T-helper 2 cell treated with Interferon-gamma antibody and Interleukin-4, amounts not matched to agents 100 ng/mL and 5 ng/mL, for 36 hours (primary cell): ENCODE measurements at regions not wholly inside any gene's neighbourhood (a gene's known extent, or its start where the extent isn't known, plus 50 kb on each side); places are given as distances from the start of the nearest gene placed in this dataset.
"Not testable (repeated sequence)": the region's sequence is repeated elsewhere in the genome, so short reads cannot be mapped to it uniquely, and the experiment has no call there.

Experiments used
- intact Hi-C: fragments of 100-400 bp; cut with micrococcal nuclease; formaldehyde crosslinking; loops from one replicate; pipeline ENCODE4 v1.15.1; 2023

GRCh38 chr2:184187421-184187971 is 410.8 kb upstream of the ZNF804A start:
- intact Hi-C loops: no loop called here

- intact Hi-C loops: no loop called here
Observed at GRCh38 chr2:184190725-184191124, 407.6 kb upstream of the ZNF804A start.

- intact Hi-C loops: no loop called here
Observed at GRCh38 chr2:184192649-184193048, 405.7 kb upstream of the ZNF804A start.

GRCh38 chr2:184197413-184197812 is 400.9 kb upstream of the ZNF804A start:
- intact Hi-C loops: no loop called here

- intact Hi-C loops: not testable (repeated sequence)
Observed at GRCh38 chr2:184198791-184199190, 399.5 kb upstream of the ZNF804A start.

- intact Hi-C loops: no loop called here
Observed at GRCh38 chr2:184199274-184199673, 399.1 kb upstream of the ZNF804A start.

- intact Hi-C loops: no loop called here
Observed at GRCh38 chr2:184201246-184201645, 397.1 kb upstream of the ZNF804A start.

GRCh38 chr2:184203661-184204060 is 394.7 kb upstream of the ZNF804A start:
- intact Hi-C loops: no loop called here

GRCh38 chr2:184205048-184205596 is 393.2 kb upstream of the ZNF804A start:
- intact Hi-C loops: no loop called here

- intact Hi-C loops: no loop called here
Observed at GRCh38 chr2:184206045-184206444, 392.3 kb upstream of the ZNF804A start.

GRCh38 chr2:184210329-184210728 is 388.0 kb upstream of the ZNF804A start:
- intact Hi-C loops: no loop called here

- intact Hi-C loops: no loop called here
Observed at GRCh38 chr2:184215745-184216144, 382.6 kb upstream of the ZNF804A start.

GRCh38 chr2:184256611-184257010 is 341.7 kb upstream of the ZNF804A start:
- intact Hi-C loops: no loop called here

GRCh38 chr2:184261331-184261730 is 337.0 kb upstream of the ZNF804A start:
- intact Hi-C loops: no loop called here

- intact Hi-C loops: no loop called here
Observed at GRCh38 chr2:184261818-184262217, 336.5 kb upstream of the ZNF804A start.

GRCh38 chr2:184268900-184269477 is 329.3 kb upstream of the ZNF804A start:
- intact Hi-C loops: no loop called here

- intact Hi-C loops: no loop called here
Observed at GRCh38 chr2:184270660-184271059, 327.7 kb upstream of the ZNF804A start.

GRCh38 chr2:184272056-184272455 is 326.3 kb upstream of the ZNF804A start:
- intact Hi-C loops: no loop called here

- intact Hi-C loops: no loop called here
Observed at GRCh38 chr2:184294831-184295230, 303.5 kb upstream of the ZNF804A start.

- intact Hi-C loops: no loop called here
Observed at GRCh38 chr2:184297085-184297484, 301.2 kb upstream of the ZNF804A start.

- intact Hi-C loops: no loop called here
Observed at GRCh38 chr2:184302506-184302905, 295.8 kb upstream of the ZNF804A start.

- intact Hi-C loops: no loop called here
Observed at GRCh38 chr2:184304006-184304405, 294.3 kb upstream of the ZNF804A start.

GRCh38 chr2:184305105-184305504 is 293.2 kb upstream of the ZNF804A start:
- intact Hi-C loops: no loop called here
